ENCODE measurements at regions not wholly inside any gene's neighbourhood (a gene's known extent, or its start where the extent isn't known, plus 50 kb on each side); places are given as distances from the start of the nearest gene placed in this dataset.

GRCh38 chr5:164561933-164562872, 1056.8 kb downstream of the MAT2B start:
- no peak for DNase-seq (ENCODE audit: low read depth, low spot score)
- WGBS (ENCODE audit: insufficient coverage, insufficient read length), result no CpG with 5 or more reads among the region's 7 CpGs
- no peak overlapping the region for H3K27ac ChIP-seq (ENCODE audit: low read length)

GRCh38 chr5:164563370-164563769, 1058.0 kb downstream of the MAT2B start:
- no CpG with 5 or more reads among the region's 1 CpG for WGBS (ENCODE audit: insufficient coverage, insufficient read length)
- DNase-seq (ENCODE audit: low read depth, low spot score), result no peak

More at GRCh38 chr5:164561933-164562872, 1056.8 kb downstream of the MAT2B start:
- no peaks in the 10 kb centered on the region for H3K27me3 ChIP-seq (ENCODE audit: control insufficient read depth, insufficient read depth, low read length)
- H3K9me3 ChIP-seq (ENCODE audit: control insufficient read depth, insufficient read depth, low read length), result no peaks in the 10 kb centered on the region
- H3K36me3 ChIP-seq (ENCODE audit: control insufficient read depth, insufficient read depth, low read length), result no peaks in the 10 kb centered on the region
- H3K4me1 ChIP-seq (ENCODE audit: control insufficient read depth, insufficient read depth, low read length), result no peaks in the 10 kb centered on the region
- no peak overlapping the region for H3K4me3 ChIP-seq (ENCODE audit: low read length)

GRCh38 chr5:164573397-164573796, 1068.0 kb downstream of the MAT2B start:
- Histone ChIP-seq H3K9me3 (ENCODE audit: control insufficient read depth, insufficient read depth, low read length) (no peaks in the 10 kb centered on the region), H3K4me1 (ENCODE audit: control insufficient read depth, insufficient read depth, low read length) (no peaks in the 10 kb centered on the region), H3K27ac (ENCODE audit: low read length) (no peak overlapping the region), H3K27me3 (ENCODE audit: control insufficient read depth, insufficient read depth, low read length) (no peaks in the 10 kb centered on the region), H3K4me3 (ENCODE audit: low read length) (no peak overlapping the region), H3K36me3 (ENCODE audit: control insufficient read depth, insufficient read depth, low read length) (no peaks in the 10 kb centered on the region)
- WGBS (ENCODE audit: insufficient coverage, insufficient read length), result no CpG with 5 or more reads among the region's 2 CpGs
- no peak for DNase-seq (ENCODE audit: low read depth, low spot score)

More at GRCh38 chr5:164563370-164563769, 1058.0 kb downstream of the MAT2B start:
- H3K9me3 ChIP-seq (ENCODE audit: control insufficient read depth, insufficient read depth, low read length), result no peaks in the 10 kb centered on the region
- no peak overlapping the region for H3K4me3 ChIP-seq (ENCODE audit: low read length)
- H3K27ac ChIP-seq (ENCODE audit: low read length), result no peak overlapping the region
- no peaks in the 10 kb centered on the region for H3K4me1 ChIP-seq (ENCODE audit: control insufficient read depth, insufficient read depth, low read length)
- H3K36me3 ChIP-seq (ENCODE audit: control insufficient read depth, insufficient read depth, low read length), result no peaks in the 10 kb centered on the region
- no peaks in the 10 kb centered on the region for H3K27me3 ChIP-seq (ENCODE audit: control insufficient read depth, insufficient read depth, low read length)

- no peaks in the 10 kb centered on the region for H3K4me1 ChIP-seq (ENCODE audit: control insufficient read depth, insufficient read depth, low read length)
- no peak for DNase-seq (ENCODE audit: low read depth, low spot score)
- H3K9me3 ChIP-seq (ENCODE audit: control insufficient read depth, insufficient read depth, low read length), result no peaks in the 10 kb centered on the region
- H3K27ac ChIP-seq (ENCODE audit: low read length), result no peak overlapping the region
- H3K27me3 ChIP-seq (ENCODE audit: control insufficient read depth, insufficient read depth, low read length), result no peaks in the 10 kb centered on the region
- H3K36me3 ChIP-seq (ENCODE audit: control insufficient read depth, insufficient read depth, low read length), result no peaks in the 10 kb centered on the region
- H3K4me3 ChIP-seq (ENCODE audit: low read length), result no peak overlapping the region
- no CpG with 5 or more reads among the region's 2 CpGs for WGBS (ENCODE audit: insufficient coverage, insufficient read length)
Observed at GRCh38 chr5:164577201-164577600, 1071.8 kb downstream of the MAT2B start.

DNA sequence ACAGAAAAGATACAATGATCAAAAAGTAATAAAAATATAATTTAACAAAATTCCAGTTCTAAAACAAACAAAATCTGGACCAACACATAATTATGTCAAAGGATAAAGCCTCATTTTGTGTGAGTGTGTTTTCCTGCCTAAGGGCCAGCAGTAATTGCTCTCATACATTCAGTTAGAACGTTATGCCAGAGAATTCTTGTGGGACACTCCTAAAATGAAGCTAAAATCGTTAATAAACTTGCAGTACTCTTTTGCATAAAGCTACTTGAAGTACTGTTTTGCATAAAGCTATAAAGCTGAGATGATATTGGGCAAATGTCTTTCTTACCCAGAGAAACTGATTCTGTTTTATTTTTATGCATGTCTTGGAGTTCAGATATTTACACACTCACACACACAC, 1072.3 kb downstream of the MAT2B start:
- H3K27me3 ChIP-seq (ENCODE audit: control insufficient read depth, insufficient read depth, low read length), result no peaks in the 10 kb centered on the region
- H3K4me1 ChIP-seq (ENCODE audit: control insufficient read depth, insufficient read depth, low read length), result no peaks in the 10 kb centered on the region
- no peaks in the 10 kb centered on the region for H3K36me3 ChIP-seq (ENCODE audit: control insufficient read depth, insufficient read depth, low read length)
- WGBS (ENCODE audit: insufficient coverage, insufficient read length), result no CpG with 5 or more reads among the region's 2 CpGs
- no peak overlapping the region for H3K27ac ChIP-seq (ENCODE audit: low read length)
- no peak for DNase-seq (ENCODE audit: low read depth, low spot score)
- no peak overlapping the region for H3K4me3 ChIP-seq (ENCODE audit: low read length)
- H3K9me3 ChIP-seq (ENCODE audit: control insufficient read depth, insufficient read depth, low read length), result no peaks in the 10 kb centered on the region

DNA sequence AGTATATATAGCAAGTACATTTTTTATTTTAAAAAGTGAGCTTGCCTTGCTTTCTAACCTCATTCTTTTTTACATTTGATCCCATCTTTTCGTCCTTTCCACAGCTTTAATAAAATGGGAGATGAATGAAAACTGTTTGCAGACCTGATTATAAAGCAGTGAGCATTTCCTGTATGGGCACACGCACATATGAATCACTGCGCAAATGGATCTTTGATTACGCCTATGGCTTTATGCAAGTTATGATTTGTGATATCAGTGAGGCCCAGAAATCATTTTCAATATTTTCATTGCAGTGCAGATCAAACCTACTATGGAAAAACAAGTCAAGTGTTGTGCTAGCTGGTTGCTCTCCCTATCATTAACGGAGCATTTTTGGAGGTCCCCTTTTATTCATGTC, 1073.0 kb downstream of the MAT2B start:
- WGBS (ENCODE audit: insufficient coverage, insufficient read length), result no CpG with 5 or more reads among the region's 5 CpGs
- no peak for DNase-seq (ENCODE audit: low read depth, low spot score)
- no peaks in the 10 kb centered on the region for H3K9me3 ChIP-seq (ENCODE audit: control insufficient read depth, insufficient read depth, low read length)
- H3K4me3 ChIP-seq (ENCODE audit: low read length), result no peak overlapping the region
- no peaks in the 10 kb centered on the region for H3K4me1 ChIP-seq (ENCODE audit: control insufficient read depth, insufficient read depth, low read length)
- H3K27me3 ChIP-seq (ENCODE audit: control insufficient read depth, insufficient read depth, low read length), result no peaks in the 10 kb centered on the region
- no peaks in the 10 kb centered on the region for H3K36me3 ChIP-seq (ENCODE audit: control insufficient read depth, insufficient read depth, low read length)
- no peak overlapping the region for H3K27ac ChIP-seq (ENCODE audit: low read length)

DNA sequence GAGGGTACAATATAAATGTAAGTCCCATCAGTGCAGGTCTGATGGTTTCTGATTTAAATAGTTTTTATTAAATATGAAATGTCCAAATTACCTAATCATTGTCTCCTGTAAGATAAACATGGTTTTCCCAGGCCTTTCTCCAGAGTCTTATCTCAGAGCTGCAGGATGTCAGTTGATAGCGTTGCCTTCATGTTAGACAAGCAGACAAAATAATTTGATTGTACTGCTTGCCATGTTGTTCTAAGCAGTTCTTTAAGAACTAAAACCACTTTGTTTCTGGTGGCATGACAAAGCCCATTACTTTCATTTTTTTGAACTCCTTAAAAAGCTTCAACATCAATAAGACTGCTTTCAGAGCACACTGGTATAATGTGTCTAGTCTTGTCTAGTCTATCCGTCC, 1073.5 kb downstream of the MAT2B start:
- Histone ChIP-seq H3K4me3 (ENCODE audit: low read length) (no peak overlapping the region), H3K4me1 (ENCODE audit: control insufficient read depth, insufficient read depth, low read length) (no peaks in the 10 kb centered on the region), H3K27me3 (ENCODE audit: control insufficient read depth, insufficient read depth, low read length) (no peaks in the 10 kb centered on the region), H3K9me3 (ENCODE audit: control insufficient read depth, insufficient read depth, low read length) (no peaks in the 10 kb centered on the region), H3K27ac (ENCODE audit: low read length) (no peak overlapping the region), H3K36me3 (ENCODE audit: control insufficient read depth, insufficient read depth, low read length) (no peaks in the 10 kb centered on the region)
- DNase-seq (ENCODE audit: low read depth, low spot score), result no peak
- no CpG with 5 or more reads among the region's 2 CpGs for WGBS (ENCODE audit: insufficient coverage, insufficient read length)

GRCh38 chr5:164580155-164580554, 1074.7 kb downstream of the MAT2B start:
- Histone ChIP-seq H3K27ac (ENCODE audit: low read length) (no peak overlapping the region), H3K4me1 (ENCODE audit: control insufficient read depth, insufficient read depth, low read length) (no peaks in the 10 kb centered on the region), H3K36me3 (ENCODE audit: control insufficient read depth, insufficient read depth, low read length) (no peaks in the 10 kb centered on the region), H3K9me3 (ENCODE audit: control insufficient read depth, insufficient read depth, low read length) (no peaks in the 10 kb centered on the region), H3K27me3 (ENCODE audit: control insufficient read depth, insufficient read depth, low read length) (no peaks in the 10 kb centered on the region), H3K4me3 (ENCODE audit: low read length) (no peak overlapping the region)
- WGBS (ENCODE audit: insufficient coverage, insufficient read length), result no CpG with 5 or more reads among the region's 2 CpGs
- no peak for DNase-seq (ENCODE audit: low read depth, low spot score)

- no peak overlapping the region for H3K4me3 ChIP-seq (ENCODE audit: low read length)
- H3K36me3 ChIP-seq (ENCODE audit: control insufficient read depth, insufficient read depth, low read length), result no peaks in the 10 kb centered on the region
- no peak overlapping the region for H3K27ac ChIP-seq (ENCODE audit: low read length)
- no peaks in the 10 kb centered on the region for H3K4me1 ChIP-seq (ENCODE audit: control insufficient read depth, insufficient read depth, low read length)
- WGBS (ENCODE audit: insufficient coverage, insufficient read length), result no CpG with 5 or more reads among the region's 2 CpGs
- no peaks in the 10 kb centered on the region for H3K9me3 ChIP-seq (ENCODE audit: control insufficient read depth, insufficient read depth, low read length)
- no peaks in the 10 kb centered on the region for H3K27me3 ChIP-seq (ENCODE audit: control insufficient read depth, insufficient read depth, low read length)
- no peak for DNase-seq (ENCODE audit: low read depth, low spot score)
Observed at GRCh38 chr5:164581889-164582288, 1076.5 kb downstream of the MAT2B start.

DNA sequence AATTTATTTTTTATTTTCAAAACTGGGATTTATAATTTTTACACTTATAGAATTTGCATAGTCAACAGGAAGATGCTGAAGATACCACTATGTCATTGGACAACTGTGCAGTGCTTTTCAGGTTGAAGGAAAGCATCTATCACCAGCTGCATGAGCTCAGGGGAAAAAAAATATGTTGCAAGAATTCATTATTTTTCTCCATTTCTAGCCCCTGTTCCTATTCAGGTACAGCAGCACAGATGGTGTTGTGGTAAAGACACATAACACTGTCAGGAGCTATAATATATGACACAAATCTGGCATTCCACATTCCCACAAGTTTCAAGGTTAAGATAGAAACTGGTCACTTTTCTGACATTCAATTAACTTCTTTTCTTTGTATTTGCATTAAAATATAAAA, 1088.6 kb downstream of the MAT2B start:
- Histone ChIP-seq H3K27ac (ENCODE audit: low read length) (no peak overlapping the region), H3K36me3 (ENCODE audit: control insufficient read depth, insufficient read depth, low read length) (no peaks in the 10 kb centered on the region), H3K27me3 (ENCODE audit: control insufficient read depth, insufficient read depth, low read length) (no peaks in the 10 kb centered on the region), H3K4me3 (ENCODE audit: low read length) (no peak overlapping the region), H3K4me1 (ENCODE audit: control insufficient read depth, insufficient read depth, low read length) (no peaks in the 10 kb centered on the region), H3K9me3 (ENCODE audit: control insufficient read depth, insufficient read depth, low read length) (no peaks in the 10 kb centered on the region)
- DNase-seq (ENCODE audit: low read depth, low spot score), result no peak
